ENCODE measurements at regions not wholly inside any gene's neighbourhood (a gene's known extent, or its start where the extent isn't known, plus 50 kb on each side); places are given as distances from the start of the nearest gene placed in this dataset.

DNA sequence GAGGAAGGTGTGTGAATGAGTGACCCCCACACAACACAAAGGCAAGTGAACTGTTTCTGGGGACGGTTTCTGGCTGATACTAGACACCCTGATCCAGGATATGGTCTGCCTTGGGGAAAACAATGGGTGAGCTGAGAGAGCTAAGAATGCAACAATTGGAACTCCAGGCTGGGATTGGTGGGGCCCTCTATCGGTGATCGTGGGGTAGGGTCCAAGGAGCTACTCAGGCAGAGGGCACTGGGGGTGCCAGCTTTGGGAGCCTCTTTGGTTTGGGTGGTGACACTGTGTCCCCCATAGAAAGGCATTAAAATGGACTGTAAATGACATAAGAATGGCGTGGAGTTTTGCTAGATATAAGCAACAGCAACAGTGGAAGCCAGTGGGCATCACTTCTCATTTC is 439.1 kb downstream of the DMAC1 start:
- no peak for TF ChIP-seq POLR2A (IDR thresholded peaks at IDR 0.05; ENCODE audit: low read depth, low read length)
- TF ChIP-seq POLR2AphosphoS5 (IDR thresholded peaks at IDR 0.05; ENCODE audit: low read depth, low read length): no peak
- TF ChIP-seq TAF1 (IDR thresholded peaks at IDR 0.05; ENCODE audit: borderline replicate concordance, low read depth, low read length): no peak
